TTC549 (cell line): ENCODE measurements at regions not wholly inside any gene's neighbourhood (a gene's known extent, or its start where the extent isn't known, plus 50 kb on each side); places are given as distances from the start of the nearest gene placed in this dataset.
"Not testable (repeated sequence)": the region's sequence is repeated elsewhere in the genome, so short reads cannot be mapped to it uniquely, and the experiment has no call there.

Source experiments
- FAIRE-seq: peaks from 2 replicates; lab custom pipeline; 2012; peaks lifted over from hg19 to GRCh38; lab: Jason Lieb, UNC

DNA sequence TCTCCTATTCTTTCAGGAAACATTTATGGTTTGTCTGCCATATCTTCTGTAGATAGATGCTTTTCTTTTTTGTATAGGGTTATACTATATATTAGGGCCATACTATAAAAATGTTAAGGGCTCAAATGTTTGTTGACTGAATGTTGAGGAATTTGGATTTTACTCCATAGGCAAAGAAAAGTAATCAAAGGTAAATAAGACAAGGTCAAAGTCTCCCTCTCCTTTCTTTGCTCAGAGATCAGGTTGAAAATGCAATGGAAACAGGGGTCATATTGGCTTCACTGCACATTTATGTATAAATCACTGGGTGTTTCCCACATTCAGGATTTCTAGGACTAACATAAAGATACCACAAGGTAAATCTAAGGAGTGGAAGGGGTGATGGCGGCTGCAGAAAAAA, 291.4 kb upstream of the FZD8 start:
- no peak for FAIRE-seq

GRCh38 chr10:35929962-35930361, 287.9 kb upstream of the FZD8 start:
- FAIRE-seq = not testable (repeated sequence)

DNA sequence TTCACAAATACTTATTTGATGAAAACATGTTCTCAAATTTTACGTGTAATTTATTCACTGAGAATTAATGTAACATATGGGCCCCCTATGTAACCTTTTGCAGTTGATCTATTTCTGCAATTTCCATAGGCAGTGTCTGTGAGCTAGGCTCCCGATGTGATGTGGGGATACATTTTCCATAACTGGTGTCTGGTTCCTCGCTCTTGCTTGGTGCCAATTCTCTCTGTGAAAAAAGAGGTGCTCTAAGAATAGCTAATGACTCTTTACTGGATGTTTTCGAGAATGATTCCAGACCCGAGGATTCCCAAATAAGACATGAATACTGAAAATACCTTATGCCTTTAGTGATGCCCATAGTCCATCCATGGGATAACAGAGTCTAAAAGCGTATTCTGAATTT, 286.7 kb upstream of the FZD8 start:
- no peak for FAIRE-seq

GRCh38 chr10:35927990-35928488, 285.9 kb upstream of the FZD8 start:
- FAIRE-seq = no peak

DNA sequence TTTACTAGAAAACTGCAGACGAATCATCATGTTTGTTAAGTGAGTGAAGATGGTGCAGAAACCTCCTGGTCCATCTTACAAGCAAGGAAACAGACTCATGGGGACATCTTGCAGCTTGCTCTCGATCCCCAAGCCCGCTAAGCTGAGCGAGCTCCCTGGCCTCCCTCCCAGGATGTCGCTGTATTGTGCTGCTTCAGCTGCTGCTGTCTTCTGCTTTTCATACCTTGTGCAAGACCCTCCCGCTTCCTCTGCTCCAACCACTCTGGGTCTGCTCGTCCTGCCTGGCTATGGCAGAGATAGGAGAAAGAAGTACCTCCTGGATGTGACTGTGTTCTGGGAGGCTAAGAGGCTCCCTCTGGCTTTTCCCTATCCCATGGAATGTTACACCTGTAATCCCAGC, 285.2 kb upstream of the FZD8 start:
- FAIRE-seq = no peak

DNA sequence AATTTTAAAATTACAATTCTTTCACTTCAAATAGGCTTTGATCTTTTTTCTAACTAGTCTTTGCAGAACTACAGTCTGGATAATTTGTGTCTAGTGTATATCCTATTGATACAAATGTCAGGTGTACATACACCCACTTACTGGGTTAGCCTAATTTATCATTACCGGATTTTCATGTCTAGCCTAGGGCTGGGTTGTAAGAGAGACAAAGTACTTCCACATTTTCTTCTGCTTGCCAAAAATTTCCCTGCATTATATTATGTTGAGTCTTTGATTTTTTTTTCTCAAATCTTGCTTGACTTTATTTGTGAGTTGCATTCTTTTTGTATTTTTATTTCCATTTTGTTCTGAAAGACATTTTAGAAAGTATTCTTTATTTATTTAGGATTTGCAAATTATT, 284.8 kb upstream of the FZD8 start:
- no peak for FAIRE-seq

GRCh38 chr10:35925493-35925892, 283.4 kb upstream of the FZD8 start:
- FAIRE-seq = no peak

DNA sequence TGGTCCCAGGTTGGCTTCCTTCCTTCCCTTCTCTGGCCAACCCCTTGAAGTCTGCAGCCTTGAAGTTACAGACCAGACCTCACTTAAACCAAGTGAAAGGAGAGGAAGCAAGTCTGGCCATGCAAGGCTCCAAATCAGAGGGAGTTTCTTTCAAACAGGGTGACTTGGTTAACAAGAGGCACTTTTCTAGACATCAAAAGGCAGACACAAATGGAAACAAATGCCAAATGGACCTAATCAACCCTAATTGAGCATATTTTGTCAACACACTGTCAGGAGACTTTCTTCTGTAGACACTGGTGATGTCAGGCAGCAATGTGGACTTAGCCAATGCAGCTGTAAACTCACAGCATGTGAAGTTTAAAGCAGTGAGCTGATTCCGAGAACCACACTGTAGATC, 282.7 kb upstream of the FZD8 start:
- FAIRE-seq = no peak

GRCh38 chr10:35922876-35923600, 280.9 kb upstream of the FZD8 start:
- FAIRE-seq = no peak

GRCh38 chr10:35921866-35922350, 279.8 kb upstream of the FZD8 start:
- FAIRE-seq = no peak

DNA sequence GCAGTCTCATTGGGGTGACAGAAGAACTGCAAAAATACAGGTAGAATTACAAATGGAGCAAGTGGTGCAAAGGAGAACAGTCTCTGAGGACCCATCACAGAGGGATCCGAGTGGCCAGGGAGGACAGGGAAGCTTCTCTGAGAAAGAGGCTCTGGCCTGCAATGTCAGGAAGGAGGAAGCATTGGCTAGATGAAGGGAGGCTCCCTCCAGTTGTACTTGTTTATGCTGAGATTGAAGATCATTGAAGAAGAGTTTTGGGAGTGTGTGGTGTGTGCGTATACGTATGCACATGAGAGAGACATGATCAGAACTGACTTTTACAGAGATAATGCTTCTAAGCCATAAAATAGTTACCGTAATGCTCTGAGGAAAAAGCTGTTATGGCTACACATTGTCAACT, 274.7 kb upstream of the FZD8 start:
- FAIRE-seq = no peak

GRCh38 chr10:35913628-35914027, 271.5 kb upstream of the FZD8 start:
- no peak for FAIRE-seq

GRCh38 chr10:35912615-35913569, 270.8 kb upstream of the FZD8 start:
- FAIRE-seq = no peak

- no peak for FAIRE-seq
Observed at GRCh38 chr10:35911954-35912353, 269.9 kb upstream of the FZD8 start.

GRCh38 chr10:35911233-35911632, 269.1 kb upstream of the FZD8 start:
- FAIRE-seq = no peak

GRCh38 chr10:35910234-35910633, 268.1 kb upstream of the FZD8 start:
- FAIRE-seq = no peak

GRCh38 chr10:35909121-35909720, 267.1 kb upstream of the FZD8 start:
- no peak for FAIRE-seq

GRCh38 chr10:35908451-35908850, 266.4 kb upstream of the FZD8 start:
- FAIRE-seq = no peak

DNA sequence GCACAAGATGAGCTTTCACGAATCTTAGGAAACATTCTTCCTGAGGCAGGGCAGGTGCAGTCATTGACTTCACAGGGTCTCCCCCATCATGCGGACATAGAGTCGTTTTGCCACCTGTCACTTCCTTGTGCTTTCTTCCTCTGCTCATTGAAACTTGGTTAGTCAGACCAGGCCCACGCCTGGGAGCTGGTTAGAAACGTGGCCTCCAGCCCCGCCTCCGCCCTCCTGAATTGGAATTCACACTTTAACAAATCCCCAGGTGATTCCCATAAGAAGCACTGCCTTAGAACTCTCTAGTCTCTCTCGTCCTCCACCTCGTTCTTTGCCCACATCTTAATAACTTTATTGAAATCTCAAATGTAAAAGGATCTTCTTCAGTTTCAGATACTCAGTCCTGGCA, 265.5 kb upstream of the FZD8 start:
- no peak for FAIRE-seq

DNA sequence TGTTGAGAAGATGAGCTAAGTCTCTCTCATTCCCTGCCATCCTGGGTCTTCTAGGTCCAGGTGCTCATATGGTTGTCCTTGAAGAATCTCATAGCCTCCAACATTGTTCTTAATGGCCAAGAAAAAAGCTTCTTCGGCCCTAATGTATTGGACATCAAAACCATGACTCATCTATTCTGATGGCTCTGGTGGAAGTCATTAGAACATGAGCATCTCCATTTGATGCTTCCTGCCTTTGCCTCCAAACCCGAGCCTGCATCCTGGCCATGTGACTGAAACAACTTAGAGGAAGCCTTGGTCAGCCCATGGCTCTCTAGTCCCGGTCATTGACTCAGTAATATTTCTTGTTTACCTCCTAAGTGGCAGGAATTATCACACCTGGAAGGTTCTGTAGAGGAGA, 264.1 kb upstream of the FZD8 start:
- no peak for FAIRE-seq

DNA sequence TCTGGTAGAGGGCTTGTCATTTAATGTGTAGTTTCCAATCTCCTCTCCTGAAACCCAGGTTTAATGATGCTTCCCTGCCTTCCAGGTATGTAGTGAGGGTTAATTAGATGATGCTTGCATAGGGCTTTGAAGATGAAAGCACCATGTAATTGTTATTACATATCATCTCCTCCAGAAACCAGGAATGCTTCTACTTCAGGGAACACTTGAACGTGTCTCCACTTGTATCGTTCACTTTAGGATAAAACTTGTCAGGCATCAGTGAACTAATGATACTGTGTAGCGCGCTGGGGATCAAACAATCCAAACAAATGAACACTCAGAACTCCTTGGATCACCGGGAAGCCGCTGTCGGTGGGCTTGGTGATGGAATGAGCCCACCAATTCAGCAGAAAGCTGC, 260.9 kb upstream of the FZD8 start:
- no peak for FAIRE-seq

GRCh38 chr10:35898716-35899440, 256.8 kb upstream of the FZD8 start:
- FAIRE-seq = no peak
